ENCODE measurements at regions not wholly inside any gene's neighbourhood (a gene's known extent, or its start where the extent isn't known, plus 50 kb on each side); places are given as distances from the start of the nearest gene placed in this dataset.
"Not testable (repeated sequence)": the region's sequence is repeated elsewhere in the genome, so short reads cannot be mapped to it uniquely, and the experiment has no call there.

DNA sequence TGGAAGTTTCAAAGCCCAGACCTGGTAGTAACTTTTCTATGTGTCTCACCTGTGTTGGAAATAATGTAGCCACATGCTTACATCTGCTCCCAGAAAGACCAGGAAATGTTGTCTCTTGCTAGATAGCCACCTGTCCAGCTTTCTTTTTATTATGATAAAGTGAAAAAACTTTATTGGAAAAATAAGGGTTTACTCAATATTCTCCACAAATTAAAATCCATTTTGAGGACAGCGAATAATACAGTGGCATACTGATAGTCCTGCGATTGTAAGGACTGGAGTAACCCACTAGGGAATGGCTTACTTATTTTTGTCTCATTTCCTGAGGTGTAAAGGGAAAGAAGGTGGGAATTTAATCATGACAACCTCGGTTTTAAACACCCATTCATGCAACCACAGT, 100.1 kb downstream of the HFE start:
- Mint-ChIP-seq H3K4me1 (ENCODE audit: low read depth, unreplicated experiment) (peaks cover 10% of the 10 kb centered on the region), H3K4me3 (ENCODE audit: unreplicated experiment) (peak overlapping the region; percentile 92), H3K27me3 (ENCODE audit: unreplicated experiment) (peaks cover 11% of the 10 kb centered on the region), H3K27ac (ENCODE audit: unreplicated experiment) (no peak overlapping the region), H3K9me3 (ENCODE audit: unreplicated experiment) (peaks cover 18% of the 10 kb centered on the region), H3K36me3 (ENCODE audit: unreplicated experiment) (no peaks in the 10 kb centered on the region)
- TF ChIP-seq, protein P1, sequence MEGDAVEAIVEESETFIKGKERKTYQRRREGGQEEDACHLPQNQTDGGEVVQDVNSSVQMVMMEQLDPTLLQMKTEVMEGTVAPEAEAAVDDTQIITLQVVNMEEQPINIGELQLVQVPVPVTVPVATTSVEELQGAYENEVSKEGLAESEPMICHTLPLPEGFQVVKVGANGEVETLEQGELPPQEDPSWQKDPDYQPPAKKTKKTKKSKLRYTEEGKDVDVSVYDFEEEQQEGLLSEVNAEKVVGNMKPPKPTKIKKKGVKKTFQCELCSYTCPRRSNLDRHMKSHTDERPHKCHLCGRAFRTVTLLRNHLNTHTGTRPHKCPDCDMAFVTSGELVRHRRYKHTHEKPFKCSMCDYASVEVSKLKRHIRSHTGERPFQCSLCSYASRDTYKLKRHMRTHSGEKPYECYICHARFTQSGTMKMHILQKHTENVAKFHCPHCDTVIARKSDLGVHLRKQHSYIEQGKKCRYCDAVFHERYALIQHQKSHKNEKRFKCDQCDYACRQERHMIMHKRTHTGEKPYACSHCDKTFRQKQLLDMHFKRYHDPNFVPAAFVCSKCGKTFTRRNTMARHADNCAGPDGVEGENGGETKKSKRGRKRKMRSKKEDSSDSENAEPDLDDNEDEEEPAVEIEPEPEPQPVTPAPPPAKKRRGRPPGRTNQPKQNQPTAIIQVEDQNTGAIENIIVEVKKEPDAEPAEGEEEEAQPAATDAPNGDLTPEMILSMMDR (IDR thresholded peaks at IDR 0.05; ENCODE audit: partially characterized antibody, unreplicated experiment): no peak
- DNase-seq: no peak

DNA sequence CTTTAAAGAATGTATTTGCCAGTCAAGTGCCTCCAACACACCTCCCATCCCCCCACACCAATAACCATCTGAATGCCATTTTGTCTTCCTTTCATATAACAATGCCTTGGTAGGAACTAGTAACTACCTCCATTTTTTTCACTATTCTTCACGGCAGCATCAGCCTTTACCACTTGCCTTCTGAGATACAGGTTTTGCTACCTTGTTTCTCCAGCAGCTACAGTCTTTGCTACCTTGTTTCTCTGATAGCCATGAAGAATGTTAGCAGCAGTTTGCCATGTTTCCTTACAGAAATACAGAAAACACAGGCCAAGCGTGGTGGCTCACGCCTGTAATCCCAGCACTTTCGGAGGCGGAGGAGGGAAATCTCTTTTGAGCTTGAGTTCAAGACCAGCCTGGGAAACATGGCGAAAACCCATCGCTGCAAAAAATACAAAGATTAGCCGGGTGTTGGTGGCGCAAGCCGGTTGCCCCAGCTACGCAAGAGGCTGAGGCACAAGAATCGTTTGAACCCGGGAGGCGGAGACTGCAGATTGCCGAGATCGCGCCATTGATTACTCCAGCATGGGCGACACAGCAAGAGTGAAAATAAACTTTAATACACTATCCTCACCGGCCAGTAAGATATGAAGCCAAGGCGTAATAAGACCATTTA, 100.9 kb downstream of the HFE start:
- H3K4me1 Mint-ChIP-seq (ENCODE audit: low read depth, unreplicated experiment): peaks cover 10% of the 10 kb centered on the region
- peaks cover 9% of the 10 kb centered on the region for H3K27me3 Mint-ChIP-seq (ENCODE audit: unreplicated experiment)
- no peak for DNase-seq
- TF ChIP-seq, protein P1 (IDR thresholded peaks at IDR 0.05; ENCODE audit: partially characterized antibody, unreplicated experiment): no peak
- H3K27ac Mint-ChIP-seq (ENCODE audit: unreplicated experiment): peak overlapping the region; percentile 91
- no peaks in the 10 kb centered on the region for H3K36me3 Mint-ChIP-seq (ENCODE audit: unreplicated experiment)
- peaks cover 18% of the 10 kb centered on the region for H3K9me3 Mint-ChIP-seq (ENCODE audit: unreplicated experiment)
- H3K4me3 Mint-ChIP-seq (ENCODE audit: unreplicated experiment): peak overlapping the region; percentile 92

DNA sequence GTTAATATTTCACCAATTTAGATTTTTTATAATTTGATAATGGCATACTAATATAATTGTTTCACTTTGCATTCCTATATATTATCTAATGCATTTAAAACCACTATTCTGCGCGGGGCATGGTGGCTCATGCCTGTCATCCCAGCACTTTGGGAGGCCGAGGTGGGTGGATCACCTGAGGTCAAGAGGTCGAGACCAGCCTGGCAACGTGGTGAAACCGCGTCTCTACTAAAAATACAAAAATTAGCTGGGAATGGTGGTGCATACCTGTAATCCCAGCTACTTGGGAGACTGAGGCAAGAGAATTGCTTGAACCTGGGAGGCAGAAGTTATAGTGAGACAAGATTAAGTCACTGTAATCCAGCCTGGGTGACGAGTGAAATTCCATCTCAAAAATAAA, 104.3 kb downstream of the HFE start:
- not testable (repeated sequence) for H3K27ac Mint-ChIP-seq (ENCODE audit: unreplicated experiment); H3K27me3 Mint-ChIP-seq (ENCODE audit: unreplicated experiment); DNase-seq; H3K4me3 Mint-ChIP-seq (ENCODE audit: unreplicated experiment); H3K36me3 Mint-ChIP-seq (ENCODE audit: unreplicated experiment); H3K4me1 Mint-ChIP-seq (ENCODE audit: low read depth, unreplicated experiment)
- H3K9me3 Mint-ChIP-seq (ENCODE audit: unreplicated experiment): peaks cover 16% of the 10 kb centered on the region

DNA sequence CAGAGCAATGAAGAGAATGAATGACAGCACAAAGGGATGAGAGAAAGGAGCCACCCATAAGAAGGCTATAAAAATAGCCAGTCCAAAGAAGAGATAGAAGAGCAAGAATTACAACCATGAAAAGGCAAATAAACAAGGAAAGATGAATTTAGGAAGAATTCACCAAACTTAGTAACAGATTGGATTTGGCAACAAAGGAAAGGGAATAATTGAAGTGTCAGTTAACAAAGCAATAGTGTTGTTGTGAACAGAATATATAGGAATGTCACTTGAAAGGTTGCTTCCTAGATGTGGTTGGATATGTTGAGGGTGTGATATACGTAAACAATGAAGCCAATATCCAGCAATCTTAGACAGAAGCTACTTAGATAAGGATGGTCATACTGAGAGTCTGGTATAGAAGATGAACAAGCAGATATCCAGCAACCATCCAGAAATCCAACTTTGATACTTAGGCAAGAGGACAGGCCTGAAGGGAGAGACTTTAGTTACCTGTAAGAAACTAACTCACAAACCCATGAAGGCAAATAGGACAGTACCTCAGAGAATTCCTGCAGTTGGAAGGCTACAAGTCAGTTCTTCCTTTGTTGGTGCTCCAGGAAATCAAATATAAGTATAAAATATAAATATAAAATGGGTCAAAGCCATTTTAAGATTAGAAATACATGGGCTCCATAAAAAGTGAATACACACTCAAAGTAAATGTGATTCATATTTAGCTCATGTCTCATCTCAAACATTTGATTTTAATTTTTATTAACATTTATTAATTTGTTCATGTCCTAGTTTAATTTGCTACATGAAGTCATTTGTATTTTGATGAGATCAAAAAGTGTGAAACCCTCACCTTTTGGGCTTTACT, 106.5 kb downstream of the HFE start:
- no peak overlapping the region for H3K27ac Mint-ChIP-seq (ENCODE audit: unreplicated experiment)
- H3K27me3 Mint-ChIP-seq (ENCODE audit: unreplicated experiment): peaks cover 2% of the 10 kb centered on the region
- TF ChIP-seq, protein P1 (IDR thresholded peaks at IDR 0.05; ENCODE audit: partially characterized antibody, unreplicated experiment): no peak
- H3K4me1 Mint-ChIP-seq (ENCODE audit: low read depth, unreplicated experiment): peaks cover 6% of the 10 kb centered on the region
- H3K9me3 Mint-ChIP-seq (ENCODE audit: unreplicated experiment): peaks cover 9% of the 10 kb centered on the region
- H3K36me3 Mint-ChIP-seq (ENCODE audit: unreplicated experiment): no peaks in the 10 kb centered on the region
- DNase-seq: no peak
- H3K4me3 Mint-ChIP-seq (ENCODE audit: unreplicated experiment): no peak overlapping the region

DNA sequence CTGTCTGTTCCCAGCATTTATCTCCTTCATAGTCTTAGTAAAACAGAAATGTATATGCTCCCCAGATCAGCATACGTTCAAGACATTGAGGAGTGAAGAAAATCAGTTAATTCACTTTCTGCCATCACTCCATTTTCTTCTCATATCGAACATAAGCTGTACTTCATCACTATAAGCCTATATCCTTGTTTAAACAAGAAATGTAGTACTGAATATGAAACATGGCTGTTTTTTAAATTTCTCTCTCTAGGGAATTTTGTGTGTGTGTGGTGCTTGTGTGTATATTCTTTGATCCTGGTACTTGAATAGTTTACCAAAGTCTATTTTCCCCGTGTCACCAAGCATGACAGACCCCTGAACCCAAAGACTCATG, 107.1 kb downstream of the HFE start:
- no peak overlapping the region for H3K4me3 Mint-ChIP-seq (ENCODE audit: unreplicated experiment)
- no peak for DNase-seq
- no peaks in the 10 kb centered on the region for H3K36me3 Mint-ChIP-seq (ENCODE audit: unreplicated experiment)
- no peaks in the 10 kb centered on the region for H3K27me3 Mint-ChIP-seq (ENCODE audit: unreplicated experiment)
- TF ChIP-seq, protein P1 (IDR thresholded peaks at IDR 0.05; ENCODE audit: partially characterized antibody, unreplicated experiment): no peak
- H3K27ac Mint-ChIP-seq (ENCODE audit: unreplicated experiment): no peak overlapping the region
- H3K4me1 Mint-ChIP-seq (ENCODE audit: low read depth, unreplicated experiment): peaks cover 6% of the 10 kb centered on the region
- peaks cover 9% of the 10 kb centered on the region for H3K9me3 Mint-ChIP-seq (ENCODE audit: unreplicated experiment)
